GM19395 (cell line): ENCODE measurements at regions not wholly inside any gene's neighbourhood (a gene's known extent, or its start where the extent isn't known, plus 50 kb on each side); places are given as distances from the start of the nearest gene placed in this dataset.
A peak's percentile ranks its signal among the peaks of the same experiment; 100 is the strongest.

Experiments used
- ATAC-seq: cut with Tn5 transposase; IDR thresholded peaks from one replicate; pipeline ENCODE4 v1.9.1; 2021; ENCODE audit warnings: mild to moderate bottlenecking, moderate library complexity; ENCODE audit not compliant: unreplicated experiment

DNA sequence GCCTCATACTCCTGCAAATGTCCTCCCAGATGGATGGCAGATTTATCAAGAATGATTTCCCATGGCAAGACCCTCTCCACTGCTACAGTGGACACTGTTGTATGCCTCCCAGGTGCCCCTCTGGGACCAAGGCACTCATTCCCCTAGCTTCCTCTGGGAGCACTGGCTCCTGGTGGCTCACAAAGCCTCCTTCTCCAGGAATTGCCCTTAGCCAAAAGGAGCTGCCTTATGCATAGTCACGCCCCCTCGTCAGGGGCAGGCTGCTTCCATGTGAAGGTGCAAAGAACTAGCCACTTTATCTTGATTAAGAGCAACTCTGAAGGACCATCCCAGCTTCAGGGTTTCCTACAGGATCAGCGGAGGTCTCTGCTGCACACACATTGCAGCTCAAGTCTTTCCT lies 358.1 kb downstream of the CDK5RAP2 start:
- ATAC-seq: no peak

DNA sequence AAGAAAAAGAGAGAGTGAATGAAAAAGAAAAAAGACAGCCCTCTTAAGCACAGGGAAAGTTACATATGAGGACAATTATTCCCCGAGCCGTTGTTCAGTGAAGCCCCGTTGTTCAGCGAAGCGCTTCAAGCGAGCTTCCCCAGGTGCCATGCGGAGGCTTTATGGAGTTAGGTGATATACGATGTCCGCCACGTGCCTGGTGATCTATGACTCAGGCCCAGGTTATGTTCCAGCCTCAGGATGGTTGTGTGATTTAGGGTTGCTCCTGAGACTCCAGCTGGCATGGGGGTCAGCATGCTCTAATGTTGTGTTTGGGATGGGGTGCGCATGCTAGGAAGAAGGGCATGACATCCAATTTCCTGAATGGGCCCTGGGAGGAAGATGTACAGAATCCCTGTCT lies 365.6 kb downstream of the CDK5RAP2 start:
- ATAC-seq: no peak

DNA sequence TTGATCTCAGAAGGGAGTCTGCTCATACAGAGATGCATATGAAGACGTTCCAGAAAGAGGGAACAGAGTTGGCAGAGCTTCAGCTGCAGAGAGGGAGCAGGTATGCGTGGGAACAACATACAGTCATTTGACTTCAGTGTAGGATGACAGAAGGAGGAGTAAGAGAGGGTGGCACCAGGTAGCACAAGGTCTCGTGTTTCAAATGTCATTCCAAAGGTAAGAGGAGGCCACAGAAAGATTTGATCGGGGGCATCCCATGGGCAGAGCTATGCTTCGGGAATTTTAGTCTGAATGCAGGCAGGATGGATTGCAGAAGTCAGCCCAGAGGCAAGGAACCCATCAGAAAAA lies 367.1 kb downstream of the CDK5RAP2 start:
- ATAC-seq: peak; percentile 27

DNA sequence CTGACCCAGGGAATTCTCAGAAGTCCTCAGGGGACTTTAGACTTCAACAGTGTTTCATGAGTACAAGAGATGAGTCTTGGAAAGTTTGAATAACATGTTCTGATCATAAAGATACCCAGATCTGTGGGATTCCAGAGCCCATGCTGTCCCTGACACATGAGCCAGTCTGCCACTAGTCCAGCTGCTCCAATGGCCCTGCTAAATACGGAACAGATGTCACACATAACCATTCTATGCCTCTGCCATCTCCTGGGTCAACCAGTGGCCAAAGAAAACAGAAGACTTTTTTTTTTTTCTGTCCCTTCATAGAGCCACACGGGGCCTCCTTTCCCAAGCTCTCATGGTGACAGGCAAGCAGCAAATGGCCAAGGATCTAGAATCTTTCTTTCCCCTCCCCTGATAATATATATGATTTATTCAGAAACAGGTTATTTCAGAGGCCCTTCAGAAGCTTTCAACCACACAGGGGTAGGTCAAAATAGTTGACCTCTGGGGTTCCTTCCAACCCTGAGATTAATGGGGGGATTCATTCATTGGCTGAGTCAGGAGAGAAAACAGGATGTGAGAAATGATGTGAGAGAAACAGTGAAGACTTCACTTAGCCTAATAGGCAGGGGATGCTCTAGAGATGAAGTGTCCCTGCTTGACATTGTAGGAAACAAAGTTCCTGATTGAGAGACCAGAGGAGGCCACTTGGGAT lies 367.7 kb downstream of the CDK5RAP2 start:
- peak; percentile 93 for ATAC-seq

DNA sequence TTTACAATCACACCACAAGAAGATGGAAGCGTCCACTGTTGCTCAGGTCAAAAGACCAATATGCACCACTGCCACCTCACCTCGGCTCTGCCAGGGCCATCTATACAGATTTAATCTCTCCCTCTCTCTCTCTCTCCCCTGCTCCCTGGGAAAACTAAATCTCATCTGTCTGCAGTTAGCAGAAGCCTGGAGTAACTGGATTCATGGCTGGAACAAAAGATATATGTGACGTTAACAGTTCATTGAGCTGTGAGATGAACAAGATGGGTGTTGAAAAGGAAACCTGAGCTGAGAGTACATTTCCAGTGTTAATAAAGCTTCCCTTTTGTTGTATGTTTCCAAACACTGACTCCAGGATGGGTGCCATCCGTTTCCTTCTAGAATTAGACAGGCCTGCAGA lies 369.7 kb downstream of the CDK5RAP2 start:
- ATAC-seq: no peak

DNA sequence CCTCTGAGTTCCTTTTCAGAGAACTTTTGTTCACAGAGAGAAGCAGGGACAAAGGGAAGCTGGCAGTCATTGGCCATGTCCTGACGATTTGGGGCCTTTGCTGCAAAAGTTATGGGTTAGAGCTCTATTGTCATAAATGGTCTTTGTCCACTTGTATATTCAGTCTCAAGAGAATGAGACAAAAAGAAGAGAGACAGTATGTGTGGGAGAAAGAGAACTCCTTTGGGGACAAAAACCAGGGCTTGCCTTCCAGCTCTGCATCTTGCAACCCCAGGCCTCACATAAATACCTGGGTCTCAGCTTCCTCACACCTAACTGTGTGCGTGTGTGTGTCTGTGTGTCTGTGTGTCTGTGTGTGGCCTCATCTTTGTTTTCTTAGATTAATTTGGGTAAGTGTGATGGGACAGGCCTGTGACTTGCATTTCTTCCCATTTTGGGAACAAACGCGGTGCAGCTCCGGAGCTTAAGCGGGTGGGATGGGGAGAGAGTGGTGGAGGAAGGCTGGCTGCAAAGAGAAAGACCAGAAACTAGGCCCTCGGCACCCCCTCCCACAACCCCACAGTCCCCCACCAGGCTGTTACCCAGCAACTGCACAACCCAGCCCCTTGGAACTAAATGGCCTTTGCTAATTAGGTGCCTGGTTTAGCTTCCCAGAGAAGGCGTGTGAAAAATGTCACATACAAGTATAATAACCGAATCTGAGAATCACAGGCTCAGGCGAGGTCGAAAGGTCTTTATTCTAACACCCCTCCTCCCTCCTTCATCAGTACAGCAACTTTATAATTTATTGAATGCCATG lies 376.9 kb downstream of the CDK5RAP2 start:
- no peak for ATAC-seq

DNA sequence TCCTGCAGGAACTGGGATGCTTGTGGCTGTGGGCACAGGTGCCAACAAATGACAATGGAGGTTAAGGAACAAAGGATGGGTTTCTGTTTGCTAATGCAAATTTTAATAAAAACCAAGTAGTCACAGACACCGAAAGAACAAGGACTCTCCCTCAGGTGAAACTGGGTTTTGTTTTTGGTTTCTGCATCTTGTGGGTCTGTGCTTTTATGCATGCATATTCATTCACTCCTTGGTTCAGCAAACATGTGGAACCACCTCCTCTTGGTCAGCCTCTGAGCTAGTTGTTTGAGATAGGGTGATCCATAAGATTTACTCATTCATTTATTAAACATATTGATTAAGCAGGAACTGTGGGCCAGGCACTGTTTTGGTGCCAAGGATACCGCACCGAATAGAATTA lies 381.9 kb downstream of the CDK5RAP2 start:
- ATAC-seq: no peak

DNA sequence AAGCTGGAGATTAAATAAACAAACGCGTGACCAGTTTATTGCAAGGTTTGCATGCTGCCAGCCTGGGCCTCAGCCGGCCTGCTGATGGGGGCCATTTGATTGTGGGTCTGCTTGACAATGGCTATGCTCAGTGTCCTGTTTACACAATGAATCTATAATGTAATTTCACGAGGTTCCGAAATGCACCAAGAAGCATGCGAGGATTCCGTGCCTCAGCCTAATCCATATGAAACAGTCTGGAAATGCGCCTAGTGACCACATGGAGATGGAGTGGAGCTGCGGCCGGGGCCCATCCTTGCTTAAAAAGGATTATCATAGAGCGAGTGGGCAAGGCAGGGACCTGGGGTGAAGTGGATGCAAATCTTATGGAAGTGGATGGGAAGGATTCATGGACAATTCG lies 382.4 kb downstream of the CDK5RAP2 start:
- ATAC-seq: no peak

DNA sequence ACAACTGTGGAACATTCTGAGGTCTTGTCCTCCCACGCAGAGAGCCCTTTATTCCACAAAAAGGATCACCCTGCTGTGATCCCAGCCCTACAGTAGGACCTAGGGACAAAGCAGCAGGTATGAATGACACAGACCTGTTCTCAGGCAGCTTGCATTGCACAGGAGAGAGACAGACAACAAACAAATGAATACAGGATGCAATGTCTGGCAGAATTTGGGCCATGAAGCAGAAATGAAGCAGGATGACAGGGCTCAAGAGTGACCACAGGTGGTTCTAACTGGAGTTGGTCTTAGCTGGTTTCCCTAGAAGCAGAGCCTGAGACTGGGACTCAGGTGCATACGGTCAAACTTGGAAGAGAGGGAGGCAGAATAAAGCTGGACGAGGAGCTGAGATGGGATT lies 388.8 kb downstream of the CDK5RAP2 start:
- no peak for ATAC-seq

DNA sequence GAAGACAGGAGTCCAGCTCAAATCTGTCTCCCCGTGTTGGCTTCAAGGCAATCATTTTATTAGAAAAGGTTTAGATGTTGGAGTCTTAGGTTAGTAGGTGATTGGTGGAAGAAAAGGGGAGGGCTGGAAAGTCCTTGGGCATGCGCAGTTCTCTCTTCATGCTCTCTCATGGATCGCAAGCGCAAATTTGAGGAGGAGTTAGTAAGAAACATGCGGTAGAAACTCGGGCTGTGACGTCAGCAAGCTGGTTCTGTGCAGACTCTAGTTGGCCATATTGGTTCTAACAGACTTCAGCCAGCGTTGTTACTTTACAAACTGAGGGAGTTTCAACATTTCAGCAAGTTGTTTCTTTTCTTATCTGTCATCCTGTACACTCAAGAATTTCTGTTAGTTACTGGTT lies 392.2 kb downstream of the CDK5RAP2 start:
- no peak for ATAC-seq

DNA sequence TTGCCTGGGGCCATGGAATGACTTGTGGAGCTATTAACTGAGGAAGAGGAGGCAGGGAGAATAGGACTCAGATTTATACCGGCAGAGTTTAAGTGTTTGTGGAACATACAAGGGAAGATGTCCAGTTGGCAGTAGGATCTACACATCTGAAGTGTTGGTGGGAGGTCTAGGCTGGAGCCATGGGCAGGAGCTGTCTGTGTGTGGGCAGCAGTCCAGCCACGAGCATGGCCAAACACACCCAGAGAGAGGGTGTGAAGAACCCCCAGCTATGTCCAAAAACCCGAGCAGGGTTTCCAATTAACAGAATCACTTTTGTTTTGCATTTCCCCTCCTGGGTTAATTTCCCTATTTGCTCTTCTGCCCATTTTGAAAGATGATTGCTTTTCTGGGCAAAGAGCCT lies 393.7 kb downstream of the CDK5RAP2 start:
- ATAC-seq: no peak

DNA sequence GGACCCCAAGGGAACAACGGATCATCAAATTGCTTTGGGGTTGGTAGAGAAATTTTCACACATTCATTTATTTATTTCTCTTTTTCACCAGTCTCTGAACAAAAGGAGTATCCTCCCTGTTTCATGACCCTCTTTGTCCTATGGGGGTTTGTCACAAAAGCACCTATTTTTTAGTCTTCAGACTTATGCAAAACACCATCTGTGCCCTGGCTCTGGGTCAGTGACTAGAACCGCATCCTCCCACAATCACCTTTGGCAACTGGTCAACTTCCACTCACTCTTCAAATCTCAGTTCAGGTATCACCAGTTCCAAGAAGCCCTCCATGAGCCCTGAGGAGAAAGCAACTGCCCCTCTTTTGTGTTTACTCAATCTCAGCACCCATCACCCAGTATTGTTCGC lies 395.7 kb downstream of the CDK5RAP2 start:
- no peak for ATAC-seq

DNA sequence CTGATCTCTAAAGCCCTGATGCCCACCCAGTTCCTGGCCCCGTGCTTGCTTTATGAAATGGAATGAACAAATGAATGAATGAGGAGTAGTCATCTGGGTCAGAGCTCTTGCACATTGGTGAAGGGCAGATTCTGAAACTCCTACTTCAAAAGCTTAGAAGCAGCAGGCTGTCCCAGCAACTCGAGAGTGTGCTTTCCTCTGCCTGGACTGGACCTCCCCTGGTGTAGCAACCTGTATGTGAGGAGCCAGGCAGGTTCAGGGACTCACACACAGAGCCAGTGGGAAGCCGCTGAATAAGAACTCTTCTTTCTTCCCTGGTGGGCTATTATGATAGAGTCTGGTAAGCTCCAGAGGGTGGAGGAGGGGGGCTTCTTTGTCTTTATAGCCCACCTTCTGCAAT lies 396.4 kb downstream of the CDK5RAP2 start:
- ATAC-seq: no peak

DNA sequence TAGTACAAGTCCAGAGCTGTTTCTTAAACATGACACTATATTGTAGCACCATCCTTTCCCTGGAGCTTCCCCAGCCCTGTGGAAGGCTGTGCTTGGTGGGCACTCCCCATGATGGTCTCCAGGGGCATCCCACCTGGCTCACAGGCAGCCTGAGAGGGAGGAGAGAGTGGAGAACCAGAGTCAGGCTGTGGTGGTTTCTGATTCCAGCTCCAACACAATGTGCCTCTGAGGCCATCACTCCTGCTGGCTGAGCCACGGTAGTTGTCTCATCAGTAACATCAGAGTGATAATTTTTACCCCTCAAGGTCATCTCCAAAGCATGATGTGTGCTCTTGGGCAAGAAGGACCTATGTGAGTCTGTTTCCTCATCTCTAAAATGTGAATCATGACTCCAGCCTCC lies 398.0 kb downstream of the CDK5RAP2 start:
- ATAC-seq: no peak

DNA sequence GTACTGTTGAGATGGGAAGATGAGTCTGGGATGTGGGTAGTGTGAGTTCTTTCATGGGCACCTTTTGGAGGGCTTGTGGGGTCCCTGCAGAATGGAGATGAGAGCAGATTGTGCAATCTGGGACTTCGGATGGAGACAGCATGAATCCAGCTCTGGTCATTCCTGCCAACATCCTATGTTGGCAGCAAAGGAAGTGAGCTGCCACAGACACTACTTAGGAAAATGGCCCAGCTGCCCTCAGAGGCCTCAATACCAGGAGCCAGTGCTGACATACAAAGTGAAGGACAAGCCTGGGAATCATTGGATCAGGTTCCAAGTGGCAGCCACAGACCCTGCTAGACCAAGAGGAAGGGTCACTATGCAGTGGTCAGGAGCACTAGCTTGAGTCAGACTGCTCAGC lies 402.8 kb downstream of the CDK5RAP2 start:
- ATAC-seq: no peak

DNA sequence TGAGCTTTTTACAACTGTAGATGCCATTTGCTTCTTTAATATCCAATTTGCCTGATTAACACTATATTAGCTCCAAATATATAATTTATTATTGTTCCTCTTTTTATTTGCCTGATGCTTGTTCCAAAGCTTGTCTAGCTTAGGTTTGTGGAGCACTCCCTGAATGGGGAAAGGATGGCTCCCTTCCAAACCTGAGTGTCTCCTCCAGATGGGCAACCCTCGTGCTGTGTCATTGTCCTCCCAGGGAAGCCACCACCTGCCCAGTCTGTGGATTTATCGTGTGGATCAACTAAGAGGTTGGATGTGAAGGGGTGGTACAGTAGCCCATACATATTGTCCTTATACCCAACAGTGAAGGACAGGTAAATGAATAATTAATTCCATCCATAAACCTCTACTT lies 404.9 kb downstream of the CDK5RAP2 start:
- ATAC-seq: no peak

DNA sequence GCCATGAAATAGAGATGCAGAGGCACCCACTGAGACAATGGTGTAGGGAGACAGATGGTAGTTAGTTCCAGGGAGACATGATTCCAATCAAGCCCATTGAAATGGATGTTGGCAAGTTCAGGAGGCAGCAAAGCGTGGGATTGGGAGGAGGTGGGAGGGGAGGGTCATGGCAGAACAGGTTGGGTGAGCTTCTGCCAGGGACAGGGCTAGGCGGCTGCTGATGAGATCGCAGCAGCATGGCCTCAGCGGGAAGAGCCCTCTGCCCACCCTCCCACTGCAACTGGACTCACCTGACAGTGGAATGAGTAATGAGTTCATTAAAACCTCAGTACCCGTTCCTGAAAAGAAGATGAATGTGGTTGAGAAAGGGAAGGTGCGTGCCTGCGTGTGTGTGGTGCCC lies 418.2 kb downstream of the CDK5RAP2 start:
- ATAC-seq: no peak

DNA sequence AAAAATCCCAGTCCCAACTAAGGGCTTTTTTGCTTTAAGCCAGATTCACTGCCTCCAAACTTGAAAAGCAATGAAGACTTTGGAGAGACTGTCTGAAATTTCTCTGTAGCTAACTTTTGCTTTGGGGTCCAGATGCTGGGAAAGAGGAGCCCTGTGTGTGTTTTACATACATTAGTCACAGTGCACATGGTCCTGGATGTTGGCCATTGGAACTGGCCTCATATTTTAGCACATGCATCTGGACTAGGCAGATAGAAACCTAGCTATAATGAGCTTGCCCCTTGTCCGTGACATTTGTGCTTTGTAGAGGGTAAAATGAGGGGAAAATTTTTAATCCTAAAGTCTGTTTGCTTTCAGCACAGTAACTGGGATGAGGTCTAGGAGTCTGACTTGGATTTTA lies 421.7 kb downstream of the CDK5RAP2 start:
- ATAC-seq: no peak

DNA sequence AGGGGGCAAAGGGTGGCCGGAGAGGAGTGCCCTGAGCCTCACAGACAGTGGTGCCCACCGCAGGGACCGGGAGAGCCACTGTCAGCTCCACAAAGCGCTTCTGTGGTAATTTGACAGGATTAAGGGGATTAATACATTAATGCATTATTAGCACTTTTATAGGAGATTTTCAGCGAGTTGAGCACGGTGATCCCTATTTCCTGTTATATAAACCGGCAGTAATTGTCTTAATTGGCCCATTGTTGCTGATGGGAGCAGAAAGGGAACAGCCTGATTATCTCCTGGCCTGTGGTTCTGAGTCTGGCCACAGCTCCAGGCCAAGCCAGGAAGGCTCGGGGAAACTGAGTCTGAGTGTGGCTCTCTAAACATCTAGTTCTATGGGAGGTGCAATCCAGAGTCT lies 423.6 kb downstream of the CDK5RAP2 start:
- ATAC-seq: no peak

DNA sequence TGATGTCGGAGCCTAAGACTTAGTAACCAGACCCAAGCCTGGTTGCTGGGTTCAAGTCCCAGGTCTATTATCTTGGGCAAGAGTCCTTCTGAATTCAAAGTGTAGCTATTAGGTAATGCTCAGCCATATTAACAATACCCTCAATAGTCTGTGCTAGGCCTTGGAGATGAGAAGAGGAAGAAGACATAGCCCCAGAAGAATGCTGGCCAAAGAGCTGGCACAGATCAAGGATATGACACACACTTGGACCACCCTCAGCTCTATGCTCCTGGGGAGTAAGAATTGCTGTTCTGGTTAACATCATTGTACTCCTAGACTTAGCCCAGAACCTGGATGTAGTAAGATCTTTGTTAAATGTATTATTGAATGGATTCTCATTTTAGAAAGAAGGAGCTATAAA lies 426.7 kb downstream of the CDK5RAP2 start:
- no peak for ATAC-seq

DNA sequence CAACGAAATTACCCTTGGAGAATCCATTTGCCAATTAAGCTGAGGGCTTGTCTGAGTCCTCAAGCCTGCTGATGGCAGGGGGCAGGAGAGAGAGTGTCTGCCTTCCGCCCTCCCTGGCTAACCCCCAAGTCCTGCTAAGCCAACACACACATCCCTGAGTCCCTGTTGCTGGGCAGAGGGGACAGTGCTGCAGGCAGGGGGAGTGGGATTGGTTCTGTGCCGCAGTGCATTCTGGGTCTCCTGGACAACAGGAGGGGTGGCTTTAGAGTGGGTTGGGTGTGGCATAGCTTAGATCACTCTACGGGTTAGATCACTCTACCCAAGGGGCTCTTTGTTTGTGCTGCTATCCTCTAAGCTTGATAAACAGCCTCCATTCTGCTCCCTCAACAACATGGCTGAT lies 427.7 kb downstream of the CDK5RAP2 start:
- ATAC-seq: no peak

DNA sequence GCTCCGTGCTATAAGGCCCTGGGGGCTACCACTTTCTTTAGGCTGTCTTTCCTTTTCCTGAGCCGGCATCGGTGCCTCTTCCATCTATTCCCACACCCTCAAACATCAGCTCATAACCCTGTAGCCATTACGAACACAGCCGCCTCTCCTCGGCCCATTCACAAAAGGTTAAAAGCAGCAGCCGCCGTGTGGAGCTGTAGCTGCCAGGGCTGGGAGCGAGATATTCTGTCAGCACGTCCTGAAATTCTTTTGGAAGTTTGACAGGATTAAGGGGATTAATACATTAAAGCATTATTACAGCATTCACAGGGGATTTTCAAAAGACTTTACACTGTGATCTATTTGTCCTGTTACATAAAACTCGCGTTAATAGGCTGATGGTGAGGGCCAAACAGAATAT lies 428.2 kb downstream of the CDK5RAP2 start:
- no peak for ATAC-seq

DNA sequence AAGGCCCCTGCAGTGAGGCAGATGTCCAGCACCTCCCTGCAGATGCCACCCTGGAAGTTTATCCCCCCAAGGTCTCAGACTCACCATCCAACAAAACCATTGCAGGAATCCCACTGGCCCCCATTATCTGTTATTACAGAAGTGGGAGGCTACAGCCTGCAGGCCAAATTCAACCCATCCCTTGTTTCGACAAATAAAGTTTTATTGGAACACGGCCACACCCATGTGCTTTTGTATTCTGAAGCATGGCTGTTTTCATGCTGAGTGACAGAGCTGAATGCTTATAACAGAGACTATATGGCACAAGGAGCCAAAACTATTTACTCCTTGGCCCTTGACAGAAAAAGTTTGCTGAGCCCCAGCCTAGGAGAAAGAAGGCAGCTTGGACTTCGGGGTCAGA lies 428.8 kb downstream of the CDK5RAP2 start:
- no peak for ATAC-seq
